SU-DHL-6 (cell line): ENCODE measurements at regions not wholly inside any gene's neighbourhood (a gene's known extent, or its start where the extent isn't known, plus 50 kb on each side); places are given as distances from the start of the nearest gene placed in this dataset.

Source experiments
- CTCF ChIP-seq: fragments of 200-600 bp; sonication (generic); IDR thresholded peaks from one replicate; pipeline ENCODE4 v1.5.1; 2017; ENCODE audit warnings: antibody characterized with exemption, mild to moderate bottlenecking, low read length, moderate library complexity; ENCODE audit not compliant: insufficient read depth, poor library complexity, severe bottlenecking
- EZH2phosphoT487 ChIP-seq: fragments of 200-600 bp; sonication (generic), shearing (Covaris generic); conservative IDR thresholded peaks from 2 replicates; pipeline ENCODE4 v1.6.1; 2018; ENCODE audit warnings: mild to moderate bottlenecking, antibody characterized with exemption, low read length, moderate library complexity, mixed read lengths

GRCh38 chr7:81407094-81407493 lies 362.8 kb downstream of the HGF start:
- no peak for TF ChIP-seq CTCF
- TF ChIP-seq EZH2phosphoT487: no peak
